SK-N-SH treated with all-trans-retinoic acid at 6 μM for 48 hours (cell line): ENCODE measurements at regions not wholly inside any gene's neighbourhood (a gene's known extent, or its start where the extent isn't known, plus 50 kb on each side); places are given as distances from the start of the nearest gene placed in this dataset.

Source experiments
- ARNTL ChIP-seq: fragments of 450-650 bp; formaldehyde crosslinking; IDR thresholded peaks from 2 replicates; pipeline ENCODE4 v1.5.0; 2020; ENCODE audit warnings: low read depth, mild to moderate bottlenecking, moderate library complexity, borderline replicate concordance
- CSDC2 ChIP-seq: fragments of 250-450 bp; sonication (Bioruptor Pico); IDR thresholded peaks from 2 replicates; pipeline ENCODE4 v1.5.0; 2020; ENCODE audit warnings: mild to moderate bottlenecking, moderate library complexity
- ESRRG ChIP-seq: fragments of 250-450 bp; sonication (Bioruptor Pico); IDR thresholded peaks from 2 replicates; pipeline ENCODE4 v1.6.1; 2021; ENCODE audit warnings: mild to moderate bottlenecking
- ISL1 ChIP-seq: fragments of 250-450 bp; sonication (Bioruptor Pico); IDR thresholded peaks from 2 replicates; pipeline ENCODE4 v2.1.2; 2022; ENCODE audit warnings: mild to moderate bottlenecking, moderate library complexity
- PATZ1 ChIP-seq: fragments of 250-450 bp; sonication (Bioruptor Pico); IDR thresholded peaks from 2 replicates; pipeline ENCODE4 v1.8.0; 2020; ENCODE audit warnings: mild to moderate bottlenecking, moderate library complexity, borderline replicate concordance
- POU6F1 ChIP-seq: fragments of 250-450 bp; sonication (Bioruptor Pico); IDR thresholded peaks from 2 replicates; pipeline ENCODE4 v1.8.0; 2021; ENCODE audit warnings: low read depth, mild to moderate bottlenecking, moderate library complexity, borderline replicate concordance
- PPARA ChIP-seq: fragments of 250-450 bp; sonication (Bioruptor Pico); IDR thresholded peaks from 2 replicates; pipeline ENCODE4 v1.5.0; 2020; ENCODE audit warnings: mild to moderate bottlenecking, borderline replicate concordance
- RARB ChIP-seq: fragments of 250-450 bp; sonication (Bioruptor Pico); IDR thresholded peaks from 2 replicates; pipeline ENCODE4 v1.8.0; 2021; ENCODE audit warnings: mild to moderate bottlenecking, moderate library complexity
- SNAI2 ChIP-seq: fragments of 250-450 bp; sonication (Bioruptor Pico); IDR thresholded peaks from 2 replicates; pipeline ENCODE4 v1.5.0; 2020; ENCODE audit warnings: mild to moderate bottlenecking, moderate library complexity
- TCF4 ChIP-seq: fragments of 250-450 bp; sonication (Bioruptor Pico); IDR thresholded peaks from 2 replicates; pipeline ENCODE4 v1.8.0; 2021; ENCODE audit warnings: mild to moderate bottlenecking, moderate library complexity, borderline replicate concordance
- ZFP30 ChIP-seq: fragments of 450-650 bp; formaldehyde crosslinking; IDR thresholded peaks from 2 replicates; pipeline ENCODE4 v1.5.0; 2022; ENCODE audit warnings: mild to moderate bottlenecking, moderate library complexity
- ZNF565 ChIP-seq: fragments of 450-650 bp; formaldehyde crosslinking; conservative IDR thresholded peaks from 2 replicates; pipeline ENCODE4 v1.5.0; 2020; ENCODE audit warnings: low read depth, mild to moderate bottlenecking, moderate library complexity
- TF ChIP-seq, protein P1 (sequence below): fragments of 250-450 bp; sonication (Bioruptor Pico); IDR thresholded peaks from 2 replicates; pipeline ENCODE4 v1.5.1; 2020; ENCODE audit warnings: low read depth, mild to moderate bottlenecking, moderate library complexity

GRCh38 chr12:42701084-42701483, 111.5 kb upstream of the PRICKLE1 start:
- TF ChIP-seq ESRRG (CRISPR knock-in tag) (no peak), POU6F1 (CRISPR knock-in tag) (no peak), ISL1 (CRISPR knock-in tag) (no peak), PATZ1 (CRISPR knock-in tag) (no peak), ARNTL (no peak), CSDC2 (CRISPR knock-in tag) (no peak), RARB (CRISPR knock-in tag) (no peak), ZFP30 (CRISPR knock-in tag) (no peak), PPARA (CRISPR knock-in tag) (no peak), ZNF565 (CRISPR knock-in tag) (no peak), SNAI2 (CRISPR knock-in tag) (no peak), TCF4 (CRISPR knock-in tag) (no peak)
- TF ChIP-seq, protein P1, sequence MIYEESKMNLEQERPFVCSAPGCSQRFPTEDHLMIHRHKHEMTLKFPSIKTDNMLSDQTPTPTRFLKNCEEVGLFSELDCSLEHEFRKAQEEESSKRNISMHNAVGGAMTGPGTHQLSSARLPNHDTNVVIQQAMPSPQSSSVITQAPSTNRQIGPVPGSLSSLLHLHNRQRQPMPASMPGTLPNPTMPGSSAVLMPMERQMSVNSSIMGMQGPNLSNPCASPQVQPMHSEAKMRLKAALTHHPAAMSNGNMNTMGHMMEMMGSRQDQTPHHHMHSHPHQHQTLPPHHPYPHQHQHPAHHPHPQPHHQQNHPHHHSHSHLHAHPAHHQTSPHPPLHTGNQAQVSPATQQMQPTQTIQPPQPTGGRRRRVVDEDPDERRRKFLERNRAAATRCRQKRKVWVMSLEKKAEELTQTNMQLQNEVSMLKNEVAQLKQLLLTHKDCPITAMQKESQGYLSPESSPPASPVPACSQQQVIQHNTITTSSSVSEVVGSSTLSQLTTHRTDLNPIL (CRISPR knock-in tag) = no peak
